SIG-M5 treated with dmso at 0.1 percent for 504 hours (cell line): ENCODE measurements at regions not wholly inside any gene's neighbourhood (a gene's known extent, or its start where the extent isn't known, plus 50 kb on each side); places are given as distances from the start of the nearest gene placed in this dataset.
A peak's percentile ranks its signal among the peaks of the same experiment; 100 is the strongest.

Source experiments
- DNase-seq: peaks from one replicate; lab custom pipeline; 2025; ENCODE audit not compliant: unreplicated experiment; lab: John Stamatoyannopoulos, UW

- DNase-seq: no peak
Measured at GRCh38 chr18:57991552-57991951, 52.5 kb upstream of the NEDD4L start.

GRCh38 chr18:57989536-57989935 is 54.5 kb upstream of the NEDD4L start:
- no peak for DNase-seq

- no peak for DNase-seq
Measured at GRCh38 chr18:57984490-57985115, 59.4 kb upstream of the NEDD4L start.

- DNase-seq: no peak
Measured at GRCh38 chr18:57983965-57984364, 60.1 kb upstream of the NEDD4L start.

GRCh38 chr18:57983472-57983871 is 60.6 kb upstream of the NEDD4L start:
- DNase-seq: no peak

GRCh38 chr18:57982372-57983021 is 61.5 kb upstream of the NEDD4L start:
- no peak for DNase-seq

- DNase-seq: no peak
Measured at GRCh38 chr18:57981308-57982028, 62.6 kb upstream of the NEDD4L start.

GRCh38 chr18:57980573-57981307 is 63.3 kb upstream of the NEDD4L start:
- DNase-seq: no peak

- no peak for DNase-seq
Measured at GRCh38 chr18:57976230-57976773, 67.7 kb upstream of the NEDD4L start.

GRCh38 chr18:57975805-57976204 is 68.2 kb upstream of the NEDD4L start:
- no peak for DNase-seq

GRCh38 chr18:57974585-57975265 is 69.3 kb upstream of the NEDD4L start:
- no peak for DNase-seq

GRCh38 chr18:57973889-57974288 is 70.1 kb upstream of the NEDD4L start:
- no peak for DNase-seq

GRCh38 chr18:57970356-57971095 is 73.5 kb upstream of the NEDD4L start:
- DNase-seq: no peak

GRCh38 chr18:57969824-57970223 is 74.2 kb upstream of the NEDD4L start:
- no peak for DNase-seq

- DNase-seq: no peak
Measured at GRCh38 chr18:57965246-57965645, 78.8 kb upstream of the NEDD4L start.

- no peak for DNase-seq
Measured at GRCh38 chr18:57961876-57962505, 82.0 kb upstream of the NEDD4L start.

- DNase-seq: no peak
Measured at GRCh38 chr18:57961411-57961810, 82.6 kb upstream of the NEDD4L start.

- DNase-seq: peak; percentile 55
Measured at GRCh38 chr18:57959278-57959677, 84.7 kb upstream of the NEDD4L start.

- no peak for DNase-seq
Measured at GRCh38 chr18:57957210-57957609, 86.8 kb upstream of the NEDD4L start.

GRCh38 chr18:57956491-57956890 is 87.5 kb upstream of the NEDD4L start:
- no peak for DNase-seq
